NT2/D1 (cell line): ENCODE measurements at regions not wholly inside any gene's neighbourhood (a gene's known extent, or its start where the extent isn't known, plus 50 kb on each side); places are given as distances from the start of the nearest gene placed in this dataset.

Experiments
- SUZ12 ChIP-seq: IDR thresholded peaks from 2 replicates; pipeline ENCODE4 v1.6.1; 2011; ENCODE audit not compliant: insufficient read length, insufficient read depth; ENCODE audit errors: extremely low read depth
- YY1 ChIP-seq: IDR thresholded peaks from 2 replicates; pipeline ENCODE4 v1.6.1; 2011; ENCODE audit not compliant: insufficient read length, insufficient read depth
- ZNF274 ChIP-seq: IDR thresholded peaks from 2 replicates; pipeline ENCODE4 v1.6.1; 2011; ENCODE audit warnings: mild to moderate bottlenecking, low read depth, low read length

DNA sequence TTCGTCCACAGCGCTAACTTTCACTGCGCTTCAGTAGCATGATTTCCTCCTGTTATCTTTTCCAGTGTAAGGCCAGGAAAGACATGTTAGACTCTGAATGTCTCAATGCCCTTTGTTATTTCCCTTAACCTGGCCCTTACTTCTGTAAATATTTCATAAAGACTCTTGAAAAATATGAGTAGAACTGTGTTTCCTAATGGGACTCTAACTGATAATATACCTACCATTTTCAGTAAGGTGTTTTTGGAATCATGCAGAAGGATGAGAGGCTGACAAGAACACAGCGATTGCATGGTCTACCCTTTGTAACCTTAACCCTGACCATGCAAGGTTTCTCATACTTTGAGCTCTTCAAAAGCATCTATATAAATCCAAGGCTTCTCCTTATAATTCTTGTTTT is 550.1 kb downstream of the SLITRK6 start:
- TF ChIP-seq ZNF274, result no peak
- TF ChIP-seq SUZ12, result no peak
- no peak for TF ChIP-seq YY1
